ENCODE measurements at regions not wholly inside any gene's neighbourhood (a gene's known extent, or its start where the extent isn't known, plus 50 kb on each side); places are given as distances from the start of the nearest gene placed in this dataset.

- no peak for ATAC-seq (ENCODE audit: low read depth)
- no peak overlapping the region for H3K23ac ChIP-seq (ENCODE audit: low read depth, low read length)
- H3K79me1 ChIP-seq (ENCODE audit: low read depth in 1 of 2, low read length in 2 of 2) = no peaks in the 10 kb centered on the region
- ChIA-PET CTCF (no interaction called here), POLR2A (ENCODE audit: unreplicated experiment) (no interaction called here)
- H3K27ac ChIP-seq (ENCODE audit: insufficient read depth, low read length) = no peak overlapping the region
- TF ChIP-seq CEBPB (IDR thresholded peaks at IDR 0.05; ENCODE audit: low read depth, low read length) (no peak), RFX5 (IDR thresholded peaks at IDR 0.05; ENCODE audit: low read depth, low read length) (no peak), POLR2A (IDR thresholded peaks at IDR 0.05; ENCODE audit: low read depth, low read length) (no peak), CTCF (conservative IDR thresholded peaks at IDR 0.05; ENCODE audit: low read depth, low read length) (no peak), MXI1 (IDR thresholded peaks at IDR 0.05; ENCODE audit: borderline replicate concordance, low read depth, low read length) (no peak), NFE2L2 (IDR thresholded peaks at IDR 0.05; ENCODE audit: low read depth, low read length) (no peak)
- no peak overlapping the region for H2AK5ac ChIP-seq (ENCODE audit: low read depth, low read length)
- H3K56ac ChIP-seq (ENCODE audit: extremely low read depth, insufficient read depth, low read length) = no peak overlapping the region
- H2BK120ac ChIP-seq (ENCODE audit: low read depth, low read length) = no peak overlapping the region
- no peak overlapping the region for H3K14ac ChIP-seq (replicated peaks; ENCODE audit: low read depth, low read length)
- no peak overlapping the region for H4K91ac ChIP-seq (ENCODE audit: insufficient read depth, low read depth, low read length)
- no peak overlapping the region for H3K4me2 ChIP-seq (ENCODE audit: low read depth, low read length)
- dilution Hi-C loops (cut with HindIII; ENCODE audit: low sequenced_read_pairs, unreplicated experiment) (no loop called here), in situ Hi-C loops (cut with MboI; ENCODE audit: low sequenced_read_pairs) (no loop called here), intact Hi-C loops (cut with micrococcal nuclease) (no loop called here)
- H3K4ac ChIP-seq (ENCODE audit: low read depth, low read length) = no peak overlapping the region
- H4K20me1 ChIP-seq (ENCODE audit: insufficient read depth, low read length) = no peaks in the 10 kb centered on the region
- no peak overlapping the region for H2BK20ac ChIP-seq (ENCODE audit: low read depth, low read length)
- H2AK9ac ChIP-seq (replicated peaks; ENCODE audit: low read depth, low read length, poor library complexity) = no peak overlapping the region
- no peak overlapping the region for H4K5ac ChIP-seq (ENCODE audit: low read depth, low read length)
- DNase-seq = peak; percentile 32
- no CpG with 5 or more reads among the region's 2 CpGs for WGBS, 2 experiments (ENCODE audit: extremely low coverage in 2 of 2, insufficient read length in 1 of 2)
- no peak overlapping the region for H4K8ac ChIP-seq (ENCODE audit: low read depth in 2 of 2, low read length in 2 of 2)
- H3K36me3 ChIP-seq (ENCODE audit: control insufficient read depth, insufficient read depth, low read length) = no peaks in the 10 kb centered on the region
- no peaks in the 10 kb centered on the region for H3K27me3 ChIP-seq (ENCODE audit: control insufficient read depth, insufficient read depth, low read length)
- no peak overlapping the region for H3K18ac ChIP-seq (ENCODE audit: low read depth, low read length)
- H3K9ac ChIP-seq (ENCODE audit: low read depth, low read length) = no peak overlapping the region
- H3K9me3 ChIP-seq (ENCODE audit: control insufficient read depth, insufficient read depth, low read length) = no peaks in the 10 kb centered on the region
- H3K9me1 ChIP-seq (ENCODE audit: insufficient read depth, low read length) = no peaks in the 10 kb centered on the region
- no peak overlapping the region for H3K4me3 ChIP-seq (ENCODE audit: insufficient read depth, low read depth, low read length)
- no peak overlapping the region for H2BK15ac ChIP-seq (ENCODE audit: low read depth, low read length)
- no peak overlapping the region for H2AFZ ChIP-seq (replicated peaks; ENCODE audit: low read length, poor library complexity)
- BruUV-seq (replicated peaks) = no TSS peak
- no peaks in the 10 kb centered on the region; the same call in 1 of the 2 replicates for H3K4me1 ChIP-seq (ENCODE audit: control insufficient read depth, insufficient read depth, low read length)
- H2BK5ac ChIP-seq (ENCODE audit: low read depth, low read length, poor library complexity, severe bottlenecking) = no peak overlapping the region
Measured at GRCh38 chr17:70276906-70277305, 107.6 kb downstream of the KCNJ2 start.

Data from IMR-90 (cell line).